HPDE6-E6E7 (cell line): ENCODE measurements at regions not wholly inside any gene's neighbourhood (a gene's known extent, or its start where the extent isn't known, plus 50 kb on each side); places are given as distances from the start of the nearest gene placed in this dataset.
"Not testable (repeated sequence)": the region's sequence is repeated elsewhere in the genome, so short reads cannot be mapped to it uniquely, and the experiment has no call there.

ENCODE experiments used
- DNase-seq: peaks from one replicate; pipeline ENCODE4 v3.0.0; 2011; ENCODE audit warnings: missing footprints; ENCODE audit errors: extremely low spot score

- peak; percentile 11 for DNase-seq
Observed at GRCh38 chr11:87878373-87878825, 296.8 kb downstream of the RAB38 start.

DNA sequence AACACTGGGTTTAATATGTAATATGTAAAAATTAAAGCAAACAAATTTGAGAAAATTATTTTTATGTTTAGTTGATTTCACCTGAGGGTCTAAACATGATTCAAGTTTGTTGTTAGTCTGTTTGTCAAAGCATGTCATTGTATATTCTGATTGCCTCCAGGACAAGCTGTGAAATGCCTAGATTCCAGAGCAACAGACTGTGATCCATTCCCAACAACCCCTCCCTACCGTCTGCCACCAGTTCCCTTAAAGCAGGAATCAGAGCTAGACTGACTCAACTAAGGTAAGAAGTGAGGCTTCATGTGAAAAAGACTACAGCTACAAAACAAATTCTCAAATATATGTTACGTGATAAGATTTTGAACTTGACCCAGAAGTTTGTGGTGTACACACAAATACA is 304.2 kb downstream of the RAB38 start:
- DNase-seq, result no peak

DNA sequence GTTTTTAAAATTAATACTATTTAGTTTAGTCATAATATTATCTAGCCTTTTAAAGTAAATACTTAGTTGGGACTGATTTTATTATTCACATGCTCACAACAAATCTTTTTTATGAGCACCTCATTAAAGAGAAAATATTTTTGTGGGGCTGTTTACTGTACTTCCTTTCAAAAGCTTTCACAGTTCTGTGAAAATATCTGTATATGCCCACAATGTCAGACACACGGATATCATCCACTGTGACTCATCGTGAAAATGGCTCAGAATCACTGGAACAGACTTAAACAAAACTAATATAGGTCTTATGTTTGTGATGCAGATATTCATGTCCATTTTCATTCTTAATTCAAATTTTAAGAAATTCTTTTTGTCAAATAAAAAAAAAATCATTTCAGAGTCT is 305.2 kb downstream of the RAB38 start:
- no peak for DNase-seq

DNA sequence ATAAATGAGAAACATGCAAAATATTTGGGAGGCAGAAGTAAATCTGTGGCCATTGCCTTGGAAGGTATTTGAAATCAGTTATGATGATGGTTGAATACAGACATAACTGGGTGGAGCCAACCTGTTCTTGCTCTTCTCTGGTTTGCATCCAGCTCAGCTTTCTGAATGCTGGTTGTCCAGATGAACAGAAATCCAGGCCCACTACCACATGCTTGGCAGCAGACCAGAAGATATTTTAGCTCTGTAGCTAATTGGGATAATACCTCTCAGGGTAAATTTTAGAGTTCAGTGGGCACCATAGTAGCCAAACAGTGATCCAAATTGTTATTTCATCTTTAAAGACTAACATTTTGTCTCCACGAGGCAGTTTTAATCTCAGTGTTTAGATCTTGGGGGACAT is 308.3 kb downstream of the RAB38 start:
- no peak for DNase-seq

DNA sequence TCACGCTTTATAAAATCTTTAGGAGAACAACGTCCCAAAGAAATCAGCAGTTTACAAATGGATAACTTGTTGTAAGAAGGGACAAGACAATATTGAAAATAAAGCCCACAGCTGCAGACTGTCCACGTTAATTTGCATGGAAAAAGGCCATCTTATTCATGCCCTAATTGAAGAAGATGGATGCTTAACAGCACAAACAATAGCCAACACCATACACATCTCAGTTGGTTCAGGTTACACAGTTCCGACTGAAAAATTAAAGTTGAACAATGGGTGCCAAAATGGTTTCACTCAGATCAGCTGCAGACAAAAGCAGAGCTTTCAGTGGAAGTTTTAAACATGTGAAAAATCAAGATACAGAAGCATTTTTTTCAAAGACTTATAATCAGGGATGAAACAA is 314.2 kb downstream of the RAB38 start:
- DNase-seq, result no peak

DNA sequence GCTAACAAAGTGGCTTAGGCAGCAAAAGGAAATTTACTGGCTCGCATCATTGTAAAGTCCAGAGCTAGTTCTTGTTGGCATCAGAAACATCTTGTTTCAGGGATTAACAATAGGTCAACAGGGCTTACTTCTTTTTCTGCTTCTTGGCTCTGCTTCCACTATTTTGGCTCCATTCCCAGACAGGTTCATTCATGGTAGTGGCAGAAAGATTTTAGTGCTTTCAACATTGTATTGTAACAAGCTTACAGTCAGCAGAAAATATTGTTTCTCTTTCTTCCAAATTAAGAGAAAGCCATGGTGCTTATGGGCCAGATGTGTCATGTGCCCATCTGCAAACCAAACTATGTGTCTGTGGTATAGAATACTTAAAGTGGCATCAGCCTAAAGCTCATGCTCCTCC is 315.6 kb downstream of the RAB38 start:
- DNase-seq, result no peak

GRCh38 chr11:87851827-87852226 is 323.4 kb downstream of the RAB38 start:
- DNase-seq, result no peak

DNA sequence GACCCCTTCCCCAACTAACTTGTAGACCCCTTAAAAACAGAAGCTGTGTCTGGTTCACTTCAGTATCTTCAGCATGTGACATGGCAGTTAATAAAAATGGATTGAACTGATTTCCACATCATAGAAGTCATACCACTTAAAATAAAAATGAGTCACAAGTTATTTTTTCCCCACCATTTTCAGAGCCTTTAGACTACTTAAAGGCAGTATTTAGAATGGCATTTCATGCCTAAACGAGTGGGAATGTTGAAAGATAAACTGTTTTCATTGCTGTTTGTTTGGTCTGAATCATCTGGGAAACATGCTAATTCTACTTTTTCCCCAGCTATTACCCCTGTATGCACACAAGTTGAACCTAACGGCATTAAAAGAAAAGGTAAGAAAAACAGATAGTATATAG is 324.0 kb downstream of the RAB38 start:
- DNase-seq, result peak; percentile 14

- DNase-seq, result no peak
Observed at GRCh38 chr11:87849216-87849615, 326.0 kb downstream of the RAB38 start.

- DNase-seq, result no peak
Observed at GRCh38 chr11:87840786-87841185, 334.5 kb downstream of the RAB38 start.

GRCh38 chr11:87832211-87832610 is 343.0 kb downstream of the RAB38 start:
- DNase-seq, result no peak

GRCh38 chr11:87820011-87820410 is 355.2 kb downstream of the RAB38 start:
- no peak for DNase-seq

GRCh38 chr11:87819151-87819550 is 356.1 kb downstream of the RAB38 start:
- DNase-seq, result no peak

DNA sequence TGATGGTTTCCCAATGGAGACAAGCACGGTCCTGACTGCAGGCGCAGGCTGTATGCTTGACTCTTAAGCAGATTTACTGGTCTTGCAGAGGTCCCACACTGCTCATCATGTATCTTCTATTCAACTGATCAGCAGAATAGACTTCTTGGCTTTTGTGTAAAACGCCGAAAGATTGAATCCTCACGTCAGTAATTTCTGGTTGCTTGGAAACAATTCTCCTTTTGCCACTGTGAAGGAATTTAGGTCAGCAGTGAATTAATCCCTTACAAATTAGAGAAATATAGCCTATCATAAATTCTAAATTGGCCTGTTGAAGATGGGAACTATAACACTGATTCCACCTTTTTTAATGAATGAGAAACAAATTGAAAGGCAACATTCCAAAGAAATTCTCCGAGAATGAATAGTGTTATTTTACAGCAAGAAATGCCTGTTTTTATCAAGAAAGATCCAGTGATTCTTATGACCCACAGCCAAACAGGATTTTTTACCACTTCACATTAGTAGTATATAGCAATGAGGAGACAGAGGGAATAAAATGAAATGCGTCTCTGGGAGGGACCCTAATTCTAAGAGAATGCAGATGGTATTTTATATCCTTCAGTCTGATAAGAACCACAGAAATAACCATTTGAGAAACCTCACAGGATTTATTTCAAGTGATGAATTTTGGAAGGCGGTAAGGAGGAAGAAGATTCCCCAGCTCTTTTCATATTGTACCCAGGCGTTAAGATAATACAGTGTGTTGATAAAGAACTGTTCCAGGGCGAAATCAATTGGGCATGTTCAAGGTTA is 362.5 kb downstream of the RAB38 start:
- DNase-seq, result no peak

DNA sequence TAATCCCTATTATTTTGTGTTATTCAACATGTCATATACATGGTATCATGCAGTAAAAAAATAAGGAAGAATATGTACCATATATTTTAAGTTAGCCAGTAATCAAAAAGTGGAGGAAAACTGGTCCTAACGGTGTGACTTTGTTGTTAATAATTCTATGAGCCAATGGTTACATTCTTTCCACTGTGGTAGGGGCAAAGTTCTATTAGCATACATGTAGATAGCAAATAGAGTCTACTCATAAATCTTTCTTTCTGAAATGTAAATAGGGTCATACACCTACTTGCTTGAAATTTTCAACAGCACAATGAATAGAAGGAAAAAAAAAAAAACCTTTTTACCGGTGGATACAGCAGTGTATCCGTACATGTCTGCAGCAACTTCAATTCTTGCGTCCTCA is 364.8 kb downstream of the RAB38 start:
- no peak for DNase-seq

DNA sequence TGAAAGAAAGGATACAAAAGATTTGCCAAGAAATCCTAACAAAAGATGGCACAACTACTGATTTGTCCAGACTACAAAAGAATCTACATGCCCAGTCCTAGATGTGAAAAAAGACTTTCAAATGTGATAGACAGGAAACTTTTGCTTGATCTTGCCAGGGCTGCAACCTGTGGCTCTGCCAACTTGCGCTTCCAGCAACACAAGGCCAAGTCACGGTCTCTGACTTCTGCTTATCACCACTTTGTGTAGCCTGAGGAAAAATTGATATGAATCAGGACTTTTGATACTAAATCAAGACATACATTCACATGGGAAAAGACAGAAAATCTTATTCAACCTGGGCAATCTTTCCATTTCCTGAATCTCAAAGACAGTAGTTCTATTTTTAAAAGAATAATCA is 366.0 kb downstream of the RAB38 start:
- DNase-seq, result no peak

GRCh38 chr11:87804176-87804575 is 371.1 kb downstream of the RAB38 start:
- DNase-seq, result no peak

GRCh38 chr11:87803748-87804147 is 371.5 kb downstream of the RAB38 start:
- no peak for DNase-seq

DNA sequence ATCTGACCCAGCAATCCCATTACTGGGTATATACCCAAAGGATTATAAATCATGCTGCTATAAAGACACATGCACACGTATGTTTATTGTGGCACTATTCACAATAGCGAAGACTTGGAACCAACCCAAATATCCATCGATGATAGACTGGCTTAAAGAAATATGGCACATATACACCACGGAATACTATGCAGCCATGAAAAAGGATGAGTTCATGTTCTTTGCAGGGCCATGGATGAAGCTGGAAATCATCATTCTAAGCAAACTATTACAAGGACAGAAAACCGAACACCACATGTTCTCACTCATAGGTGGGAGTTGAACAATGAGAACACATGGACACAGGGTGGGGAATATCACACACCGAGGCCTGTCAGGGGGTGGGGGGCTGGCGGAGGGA is 390.4 kb downstream of the RAB38 start:
- not testable (repeated sequence) for DNase-seq

DNA sequence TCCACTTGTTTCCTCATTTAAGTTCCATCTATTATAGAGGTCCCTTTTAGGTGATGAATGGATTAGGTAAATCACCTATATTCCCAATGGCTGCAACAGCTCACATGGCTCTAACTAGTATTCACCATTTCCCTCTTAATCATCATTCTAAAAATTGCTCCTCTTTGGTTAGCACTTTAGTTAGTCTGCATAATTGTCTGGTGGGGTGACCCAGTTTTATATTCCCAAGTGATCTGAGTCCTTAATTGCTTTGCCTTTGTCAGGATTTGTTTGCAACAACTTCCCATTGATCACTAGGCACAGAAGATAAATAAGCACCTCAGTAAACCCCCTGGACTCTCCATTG is 395.2 kb downstream of the RAB38 start:
- DNase-seq, result no peak

- DNase-seq, result no peak
Observed at GRCh38 chr11:87779276-87780067, 395.8 kb downstream of the RAB38 start.

DNA sequence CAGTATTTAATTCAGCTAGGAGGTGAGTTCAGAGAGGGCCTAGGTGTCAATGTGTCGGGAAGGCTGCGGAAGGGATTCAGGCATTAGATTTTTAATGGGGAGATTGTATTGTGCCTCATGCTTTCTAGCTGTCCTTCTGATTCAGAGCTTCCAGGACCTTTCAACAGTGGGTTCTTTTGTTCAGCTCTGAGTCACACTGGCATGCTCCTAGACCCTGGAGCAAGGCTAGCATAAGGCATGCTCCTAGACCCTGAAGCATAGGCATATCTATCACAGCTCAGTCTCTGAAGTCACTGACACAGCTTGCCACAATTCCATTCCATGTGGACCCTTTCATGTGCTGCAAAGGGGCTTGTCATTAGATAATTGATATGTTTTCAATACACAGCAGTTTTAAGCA is 396.9 kb downstream of the RAB38 start:
- no peak for DNase-seq

DNA sequence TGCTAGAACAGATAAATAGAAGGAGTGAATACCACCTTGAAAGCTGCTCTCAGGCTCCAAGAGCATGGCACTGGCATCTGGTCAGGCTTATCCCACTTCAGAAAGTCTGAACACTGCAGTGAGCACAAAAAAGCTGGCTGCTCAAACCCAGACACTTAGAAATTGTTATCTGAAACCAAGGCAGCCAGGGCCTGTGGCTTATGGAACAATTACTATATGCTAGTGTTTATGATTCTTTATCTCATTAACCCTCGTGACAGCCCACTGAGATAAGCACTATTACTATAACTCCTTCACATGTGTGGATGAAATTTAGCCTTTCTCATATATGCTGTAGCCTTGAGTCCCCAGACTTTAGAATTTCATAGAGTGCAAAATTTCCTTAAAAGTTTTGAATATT is 400.2 kb downstream of the RAB38 start:
- no peak for DNase-seq
